GM12878 (cell line): ENCODE measurements at regions not wholly inside any gene's neighbourhood (a gene's known extent, or its start where the extent isn't known, plus 50 kb on each side); places are given as distances from the start of the nearest gene placed in this dataset.

Experiments
- ATAC-seq: fragments of 200-7000 bp; cut with Tn5 transposase; 3 replicates; pipeline ENCODE4 v1.9.1; 2020; ENCODE audit warnings: mild to moderate bottlenecking, moderate library complexity
- BruUV-seq: library from RNA; stranded (reverse); fragments of 400-500 nt; replicated peaks from 2 replicates; lab custom pipeline; 2021; lab: Mats Ljungman, UMichigan
- CTCF ChIA-PET: fragments of 300-600 bp; sonication (Branson Sonifier 250); formaldehyde crosslinking; extraction: SDS; loops from one replicate; lab custom pipeline; 2021; ENCODE audit warnings: inconsistent platforms; lab: Yijun Ruan, JAX
- POLR2A ChIA-PET: fragments of 350-600 bp; formaldehyde crosslinking; extraction: SDS; loops from one replicate; lab custom pipeline; 2021; ENCODE audit warnings: inconsistent platforms; lab: Charles Lee
- RAD21 ChIA-PET: fragments of 300-600 bp; sonication (Branson Sonifier 250); formaldehyde crosslinking; loops from one replicate; lab custom pipeline; 2023; ENCODE audit warnings: antibody characterized with exemption; ENCODE audit not compliant: unreplicated experiment; lab: Charles Lee
- SMC1A ChIA-PET: fragments of 300-600 bp; sonication (Branson Sonifier 250); formaldehyde crosslinking; loops from one replicate; lab custom pipeline; 2023; ENCODE audit not compliant: unreplicated experiment, uncharacterized antibody; lab: Charles Lee
- DNase-seq: peaks from one replicate; pipeline ENCODE4 v3.0.0-alpha.2; 2011; ENCODE audit warnings: low read depth, low spot score
- FAIRE-seq: peaks from 3 replicates; lab custom pipeline; 2011; peaks lifted over from hg19 to GRCh38; lab: Jason Lieb, UNC
- H2AFZ ChIP-seq: 2 replicates; pipeline ENCODE4 v1.6.0; 2011; ENCODE audit warnings: low read depth, low read length, control low read depth; ENCODE audit not compliant: control insufficient read depth
- H3K27ac ChIP-seq: 2 replicates; pipeline ENCODE4 v1.5.1; 2011; ENCODE audit warnings: control low read depth; ENCODE audit not compliant: control insufficient read depth, insufficient read depth
- H3K27me3 ChIP-seq, 2 experiments: replicated peaks in 1 of 2; 2 replicates each; pipeline versions ENCODE4 v1.6.0 to v1.6.1; 2011; ENCODE audit warnings: low read length in 1 of 2; ENCODE audit not compliant: control insufficient read depth in 2 of 2, insufficient read depth in 2 of 2
- H3K36me3 ChIP-seq, 2 experiments: 2 replicates each; pipeline ENCODE4 v1.5.1; 2011; ENCODE audit warnings: low read length in 1 of 2; ENCODE audit not compliant: control insufficient read depth in 2 of 2, insufficient read depth in 2 of 2
- H3K4me1 ChIP-seq: 2 replicates; pipeline ENCODE4 v1.6.1; 2011; ENCODE audit warnings: mild to moderate bottlenecking, low read length, moderate library complexity, mixed read lengths; ENCODE audit not compliant: control insufficient read depth, insufficient read depth
- H3K4me2 ChIP-seq: 2 replicates; pipeline ENCODE4 v1.6.0; 2011; ENCODE audit warnings: control low read depth; ENCODE audit not compliant: control insufficient read depth, insufficient read depth
- H3K4me3 ChIP-seq: fragments of 200-600 bp; sonication (generic); 2 replicates; pipeline ENCODE4 v1.5.1; 2016
- H3K79me2 ChIP-seq: 2 replicates; pipeline ENCODE4 v1.6.0; 2011; ENCODE audit warnings: low read length; ENCODE audit not compliant: control insufficient read depth, insufficient read depth
- H3K9ac ChIP-seq: 2 replicates; pipeline ENCODE4 v1.8.0; 2011; ENCODE audit warnings: low read length, control low read depth, mixed read lengths; ENCODE audit not compliant: control insufficient read depth, insufficient read depth
- H3K9me3 ChIP-seq: replicated peaks from 3 replicates; pipeline ENCODE4 v1.5.1; 2011; ENCODE audit warnings: mild to moderate bottlenecking, low read length; ENCODE audit not compliant: control insufficient read depth, insufficient read depth
- H4K20me1 ChIP-seq: 2 replicates; pipeline ENCODE4 v1.6.0; 2011; ENCODE audit not compliant: control insufficient read depth, insufficient read depth
- ASH2L ChIP-seq: fragments of 300-600, 200-600 bp; sonication (generic); IDR thresholded peaks from 2 replicates; pipeline ENCODE4 v1.6.1; 2017; ENCODE audit warnings: low read depth, mild to moderate bottlenecking, borderline replicate concordance
- BCL3 ChIP-seq: IDR thresholded peaks from 2 replicates; pipeline ENCODE4 v1.6.1; 2011; ENCODE audit warnings: borderline replicate concordance, low read depth, mild to moderate bottlenecking, moderate library complexity, low read length; ENCODE audit not compliant: insufficient read depth, poor library complexity, severe bottlenecking
- NR2C2 ChIP-seq: IDR thresholded peaks from 2 replicates; pipeline ENCODE4 v1.6.1; 2011; ENCODE audit warnings: borderline replicate concordance, low read depth; ENCODE audit not compliant: control insufficient read depth, insufficient read length
- PBX3 ChIP-seq: IDR thresholded peaks from 2 replicates; pipeline ENCODE4 v1.6.1; 2011; ENCODE audit warnings: mild to moderate bottlenecking, low read depth, low read length, moderate library complexity; ENCODE audit not compliant: insufficient replicate concordance
- PML ChIP-seq: IDR thresholded peaks from 2 replicates; pipeline ENCODE4 v1.6.1; 2012; ENCODE audit warnings: low read length, inconsistent platforms
- POLR2AphosphoS5 ChIP-seq: IDR thresholded peaks from 2 replicates; pipeline ENCODE4 v1.6.1; 2011; ENCODE audit warnings: mild to moderate bottlenecking, low read length, inconsistent platforms
- REST ChIP-seq: IDR thresholded peaks from 2 replicates; pipeline ENCODE4 v1.6.1; 2012; ENCODE audit warnings: mild to moderate bottlenecking, low read depth, low read length
- SPI1 ChIP-seq: IDR thresholded peaks from 2 replicates; pipeline ENCODE4 v1.6.1; 2011; ENCODE audit warnings: low read depth, mild to moderate bottlenecking, low read length, moderate library complexity, borderline replicate concordance; ENCODE audit not compliant: insufficient read depth
- STAT3 ChIP-seq: IDR thresholded peaks from 2 replicates; pipeline ENCODE4 v1.6.1; 2011; ENCODE audit warnings: low read depth, low read length, improper control_type of control experiment
- USF2 ChIP-seq: IDR thresholded peaks from 2 replicates; pipeline ENCODE4 v1.6.1; 2011; ENCODE audit warnings: low read depth, low read length, improper control_type of control experiment, borderline replicate concordance
- ZBTB4 ChIP-seq: fragments of 450-650 bp; formaldehyde crosslinking; IDR thresholded peaks from 2 replicates; pipeline ENCODE4 v1.4.0; 2022; ENCODE audit warnings: mild to moderate bottlenecking, moderate library complexity
- WGBS: methylation state at CpG from one replicate; pipeline ENCODE4 v1.1.6; 2016; ENCODE audit warnings: low lambda C conversion rate; ENCODE audit not compliant: insufficient replicate concordance, insufficient coverage; ENCODE audit errors: missing lambda C conversion rate; 5-methylcytosine and 5-hydroxymethylcytosine counted together
- in situ Hi-C: fragments of 300-500 bp; cut with MboI; formaldehyde crosslinking; loops from 9 replicates; pipeline ENCODE4 v1.14.3; 2018; ENCODE audit warnings: mixed read lengths
- intact Hi-C: fragments of 100-400 bp; cut with micrococcal nuclease; formaldehyde crosslinking; loops from one replicate; pipeline ENCODE4 v1.14.2; 2022; ENCODE audit not compliant: unreplicated experiment

GRCh38 chr3:98644168-98644567 lies 50.8 kb upstream of the CPOX start:
- SMC1A ChIA-PET, result interaction anchor here (1.1 to 3.2 kb wide), 4 partner anchors 13 to 39 kb away, joined by 3 to 11 read pairs (median 8); no protein-coding TSS in a partner anchor
- H3K4me2 ChIP-seq, result no peak overlapping the region
- BruUV-seq, result no TSS peak
- CTCF ChIA-PET, result interaction anchor here (1.5 to 6.6 kb wide), 3 partner anchors 13 to 43 kb away, joined by 4 to 43 read pairs (median 11); no protein-coding TSS in a partner anchor
- peaks cover 31% of the 10 kb centered on the region for H3K4me1 ChIP-seq
- ATAC-seq, result no peak; the same call in none of the 3 replicates
- no peak overlapping the region for H3K9ac ChIP-seq
- H3K36me3 ChIP-seq, result no peaks in the 10 kb centered on the region
- H3K27ac ChIP-seq, result no peak overlapping the region; the same call in 1 of the 2 replicates
- POLR2A ChIA-PET, result interaction anchor here (2.5 kb wide), 1 partner anchor 31 kb away, joined by 13 read pairs; no protein-coding TSS in a partner anchor
- H4K20me1 ChIP-seq, result no peaks in the 10 kb centered on the region
- 80% methylated on average over 3 of the region's 3 CpGs for WGBS
- RAD21 ChIA-PET, result interaction anchor here (1.0 to 1.1 kb wide), 2 partner anchors 32 to 44 kb away, joined by 3 to 5 read pairs; no protein-coding TSS in a partner anchor
- no peak for FAIRE-seq
- no peaks in the 10 kb centered on the region for H3K79me2 ChIP-seq
- no peak for TF ChIP-seq PBX3
- no peak for TF ChIP-seq ASH2L
- no peak for TF ChIP-seq PML
- no peak for TF ChIP-seq NR2C2
- peak; percentile 59; the same call in 1 of the 2 replicates for TF ChIP-seq SPI1
- no peak for TF ChIP-seq USF2
- no peak for TF ChIP-seq ZBTB4 (CRISPR knock-in tag)
- peak; percentile 68 for TF ChIP-seq BCL3
- TF ChIP-seq REST, result no peak
- TF ChIP-seq STAT3, result no peak
- no peak for TF ChIP-seq POLR2AphosphoS5
- in situ Hi-C loops (no loop called here), intact Hi-C loops (no loop called here)
- H3K4me3 ChIP-seq, result no peak overlapping the region
- no peak for DNase-seq
- H3K27me3 ChIP-seq, result no peaks in the 10 kb centered on the region
- peaks cover 17% of the 10 kb centered on the region for H3K9me3 ChIP-seq
- no peak overlapping the region for H2AFZ ChIP-seq
